Left lung (tissue), 4 donors: ENCODE measurements at regions not wholly inside any gene's neighbourhood (a gene's known extent, or its start where the extent isn't known, plus 50 kb on each side); places are given as distances from the start of the nearest gene placed in this dataset.

Experiments used
- ATAC-seq: fragments of 200-7000 bp; cut with Tn5 transposase; one replicate; pipeline ENCODE4 v1.9.1; 2020; ENCODE audit warnings: moderate library complexity
- DNase-seq, 4 donors: peaks; one replicate each; pipeline ENCODE4 v3.0.0-alpha.2; 2013 to 2020
- H3K27ac ChIP-seq, 2 donors: fragments of 200-600 bp; sonication (generic) in 1 of 2; one replicate each; pipeline versions ENCODE4 v1.5.0 to v1.8.0; 2020 to 2021
- H3K27me3 ChIP-seq, 2 donors: fragments of 200-600 bp; sonication (generic) in 1 of 2; one replicate each; pipeline versions ENCODE4 v1.5.0 to v1.8.0; 2020 to 2021
- H3K36me3 ChIP-seq, 2 donors: fragments of 200-600 bp; sonication (generic) in 1 of 2; one replicate each; pipeline versions ENCODE4 v1.5.0 to v1.8.0; 2020 to 2021
- H3K4me1 ChIP-seq, 2 donors: fragments of 200-600 bp; one replicate each; pipeline ENCODE4 v1.8.0; 2021
- H3K4me3 ChIP-seq, 2 donors: fragments of 200-600 bp; sonication (generic) in 1 of 2; one replicate each; pipeline versions ENCODE4 v1.5.0 to v1.8.0; 2020 to 2021; ENCODE audit warnings: mild to moderate bottlenecking in 1 of 2
- H3K9me3 ChIP-seq, 2 donors: fragments of 200-600 bp; sonication (generic) in 1 of 2; one replicate each; pipeline versions ENCODE4 v1.5.0 to v1.8.0; 2020 to 2021
- intact Hi-C, 2 donors: fragments of 100-400 bp; cut with DNase I; formaldehyde crosslinking; loops; one replicate each; pipeline versions ENCODE4 v1.11.2 to v1.14.2; 2022
- TF ChIP-seq, protein P1 (sequence below), 2 donors: fragments of 200-600 bp; sonication (generic) in 1 of 2; IDR thresholded peaks; one replicate each; pipeline versions ENCODE4 v1.5.0 to v1.8.0; 2021; ENCODE audit warnings: antibody characterized with exemption in 2 of 2
- donor health status: DM: no; HTN: yes; CAD: no.
- donor health status: DM: no; HTN: no; CAD: no.

DNA sequence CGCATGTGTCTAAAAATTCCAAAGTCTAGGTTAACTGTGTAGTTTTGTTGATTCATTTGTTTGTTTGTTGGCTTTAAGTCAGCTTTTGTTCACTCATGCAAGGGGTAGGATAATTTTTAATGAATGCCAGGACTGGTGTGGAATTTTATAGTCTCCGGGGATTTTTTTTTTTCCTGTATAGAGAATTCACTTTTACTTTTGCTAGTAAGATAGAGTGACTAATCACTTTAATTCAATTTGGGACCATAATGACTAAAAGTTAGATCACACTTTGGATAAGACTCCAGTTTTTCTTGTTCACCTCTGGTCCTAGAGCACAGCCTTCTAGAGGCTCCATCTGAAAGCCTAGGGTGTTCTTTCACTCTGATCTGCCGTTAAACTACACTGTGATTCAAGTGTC lies 1690.0 kb downstream of the PCDH9 start:
- Histone ChIP-seq H3K4me3 (no peak overlapping the region), H3K27me3 (no peaks in the 10 kb centered on the region), H3K4me1 (no peaks in the 10 kb centered on the region), H3K36me3 (no peaks in the 10 kb centered on the region), H3K27ac (no peak overlapping the region), H3K9me3 (peaks cover 0 to 3% of the 10 kb centered on the region in 2 donors)
- intact Hi-C loops: no loop called here
- ATAC-seq (no peak), DNase-seq (no peak)
- TF ChIP-seq, protein P1, sequence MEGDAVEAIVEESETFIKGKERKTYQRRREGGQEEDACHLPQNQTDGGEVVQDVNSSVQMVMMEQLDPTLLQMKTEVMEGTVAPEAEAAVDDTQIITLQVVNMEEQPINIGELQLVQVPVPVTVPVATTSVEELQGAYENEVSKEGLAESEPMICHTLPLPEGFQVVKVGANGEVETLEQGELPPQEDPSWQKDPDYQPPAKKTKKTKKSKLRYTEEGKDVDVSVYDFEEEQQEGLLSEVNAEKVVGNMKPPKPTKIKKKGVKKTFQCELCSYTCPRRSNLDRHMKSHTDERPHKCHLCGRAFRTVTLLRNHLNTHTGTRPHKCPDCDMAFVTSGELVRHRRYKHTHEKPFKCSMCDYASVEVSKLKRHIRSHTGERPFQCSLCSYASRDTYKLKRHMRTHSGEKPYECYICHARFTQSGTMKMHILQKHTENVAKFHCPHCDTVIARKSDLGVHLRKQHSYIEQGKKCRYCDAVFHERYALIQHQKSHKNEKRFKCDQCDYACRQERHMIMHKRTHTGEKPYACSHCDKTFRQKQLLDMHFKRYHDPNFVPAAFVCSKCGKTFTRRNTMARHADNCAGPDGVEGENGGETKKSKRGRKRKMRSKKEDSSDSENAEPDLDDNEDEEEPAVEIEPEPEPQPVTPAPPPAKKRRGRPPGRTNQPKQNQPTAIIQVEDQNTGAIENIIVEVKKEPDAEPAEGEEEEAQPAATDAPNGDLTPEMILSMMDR (IDR thresholded peaks at IDR 0.05): no peak

GRCh38 chr13:65535370-65535769 lies 1694.8 kb downstream of the PCDH9 start:
- TF ChIP-seq, protein P1 (IDR thresholded peaks at IDR 0.05): no peak
- Histone ChIP-seq H3K36me3 (no peaks in the 10 kb centered on the region), H3K27ac (no peak overlapping the region), H3K4me1 (no peaks in the 10 kb centered on the region), H3K9me3 (no peaks in the 10 kb centered on the region), H3K27me3 (no peaks in the 10 kb centered on the region), H3K4me3 (no peak overlapping the region)
- no peak for ATAC-seq
- intact Hi-C loops: no loop called here
- DNase-seq: no peak

GRCh38 chr13:65532231-65532630 lies 1697.9 kb downstream of the PCDH9 start:
- Histone ChIP-seq H3K9me3 (no peaks in the 10 kb centered on the region), H3K27ac (no peak overlapping the region), H3K27me3 (no peaks in the 10 kb centered on the region), H3K4me3 (no peak overlapping the region), H3K36me3 (no peaks in the 10 kb centered on the region), H3K4me1 (no peaks in the 10 kb centered on the region)
- no peak for DNase-seq
- ATAC-seq: no peak
- TF ChIP-seq, protein P1 (IDR thresholded peaks at IDR 0.05): no peak
- intact Hi-C loops: no loop called here

DNA sequence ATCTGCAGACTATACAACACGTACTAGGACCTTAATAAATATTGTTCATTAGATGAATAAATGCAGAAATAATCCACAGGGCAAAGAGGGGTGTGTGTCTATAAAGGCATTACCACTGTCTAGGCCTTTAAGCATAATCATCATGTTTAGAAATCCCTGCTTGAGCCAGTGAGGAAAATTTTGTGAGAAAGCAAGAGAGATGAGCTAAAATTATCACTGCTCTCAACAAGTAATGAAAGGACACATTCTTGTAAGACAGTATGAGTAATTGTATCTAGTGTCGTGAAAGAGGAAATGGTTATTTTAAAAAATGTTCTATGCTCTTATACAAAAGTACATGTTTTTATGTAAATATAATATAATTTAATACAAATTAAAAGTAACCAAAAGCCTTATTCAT lies 1699.4 kb downstream of the PCDH9 start:
- Histone ChIP-seq H3K4me3 (no peak overlapping the region), H3K36me3 (no peaks in the 10 kb centered on the region), H3K9me3 (no peaks in the 10 kb centered on the region), H3K4me1 (no peaks in the 10 kb centered on the region), H3K27ac (no peak overlapping the region), H3K27me3 (no peaks in the 10 kb centered on the region)
- TF ChIP-seq, protein P1 (IDR thresholded peaks at IDR 0.05): no peak
- DNase-seq (no peak), ATAC-seq (no peak)
- intact Hi-C loops: no loop called here

DNA sequence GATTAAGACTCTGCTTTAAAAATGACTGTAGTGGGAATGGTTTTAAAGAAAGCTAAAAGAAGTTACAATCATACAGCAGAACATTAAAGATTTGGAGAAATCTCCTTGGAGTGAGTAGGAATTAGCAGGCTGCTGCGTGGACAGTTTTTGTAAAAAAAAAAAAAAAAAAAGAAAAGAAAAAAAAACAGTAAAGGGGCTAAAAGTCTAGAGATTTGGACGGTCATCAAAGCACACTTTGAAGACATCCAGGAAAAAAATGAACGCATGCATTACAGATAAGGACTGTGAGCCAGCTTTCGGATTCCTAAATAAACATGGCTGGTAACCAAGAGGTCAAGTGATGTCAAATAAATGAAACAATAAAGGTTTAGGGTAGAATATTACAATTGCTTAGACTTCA lies 1700.6 kb downstream of the PCDH9 start:
- Histone ChIP-seq H3K27me3 (no peaks in the 10 kb centered on the region), H3K4me1 (no peaks in the 10 kb centered on the region), H3K4me3 (no peak overlapping the region), H3K36me3 (no peaks in the 10 kb centered on the region), H3K9me3 (no peaks in the 10 kb centered on the region), H3K27ac (no peak overlapping the region)
- ATAC-seq (no peak), DNase-seq (no peak)
- TF ChIP-seq, protein P1 (IDR thresholded peaks at IDR 0.05): no peak
- intact Hi-C loops: no loop called here
